ENCODE measurements at regions not wholly inside any gene's neighbourhood (a gene's known extent, or its start where the extent isn't known, plus 50 kb on each side); places are given as distances from the start of the nearest gene placed in this dataset.

GRCh38 chr16:27736431-27736830 lies 186.5 kb downstream of the KATNIP start:
- TF ChIP-seq CTCF (IDR thresholded peaks at IDR 0.05) (no peak), POLR2A (IDR thresholded peaks at IDR 0.05) (no peak)

Measured in heart left ventricle (tissue), 13 donors.